ENCODE measurements at regions not wholly inside any gene's neighbourhood (a gene's known extent, or its start where the extent isn't known, plus 50 kb on each side); places are given as distances from the start of the nearest gene placed in this dataset.

- no peak overlapping the region for H2AFZ ChIP-seq (ENCODE audit: low read depth, low read length)
- CTCF ChIA-PET, result interaction anchor here (1.8 kb wide), 1 partner anchor 434 kb away, joined by 7 read pairs; no protein-coding TSS in a partner anchor
- no TSS peak for BruUV-seq (replicated peaks)
- TF ChIP-seq MAX (IDR thresholded peaks at IDR 0.05; ENCODE audit: insufficient read depth, insufficient read length) (no peak), EZH2 (IDR thresholded peaks at IDR 0.05; ENCODE audit: borderline replicate concordance, low read depth, low read length, severe bottlenecking) (no peak), POLR2A (IDR thresholded peaks at IDR 0.05; ENCODE audit: low read depth, low read length) (no peak), MYC (IDR thresholded peaks at IDR 0.05; ENCODE audit: low read depth, low read length) (no peak), POLR2AphosphoS5 (IDR thresholded peaks at IDR 0.05; ENCODE audit: insufficient read depth, low read depth, low read length) (no peak), JUN (IDR thresholded peaks at IDR 0.05; ENCODE audit: borderline replicate concordance, insufficient read depth, insufficient read length, low read depth) (no peak), GATA2 (IDR thresholded peaks at IDR 0.05; ENCODE audit: insufficient read depth, insufficient read length, low read depth, low read length) (no peak), FOS (IDR thresholded peaks at IDR 0.05; ENCODE audit: borderline replicate concordance, insufficient read depth, low read length) (no peak)
- TF ChIP-seq, protein P1, sequence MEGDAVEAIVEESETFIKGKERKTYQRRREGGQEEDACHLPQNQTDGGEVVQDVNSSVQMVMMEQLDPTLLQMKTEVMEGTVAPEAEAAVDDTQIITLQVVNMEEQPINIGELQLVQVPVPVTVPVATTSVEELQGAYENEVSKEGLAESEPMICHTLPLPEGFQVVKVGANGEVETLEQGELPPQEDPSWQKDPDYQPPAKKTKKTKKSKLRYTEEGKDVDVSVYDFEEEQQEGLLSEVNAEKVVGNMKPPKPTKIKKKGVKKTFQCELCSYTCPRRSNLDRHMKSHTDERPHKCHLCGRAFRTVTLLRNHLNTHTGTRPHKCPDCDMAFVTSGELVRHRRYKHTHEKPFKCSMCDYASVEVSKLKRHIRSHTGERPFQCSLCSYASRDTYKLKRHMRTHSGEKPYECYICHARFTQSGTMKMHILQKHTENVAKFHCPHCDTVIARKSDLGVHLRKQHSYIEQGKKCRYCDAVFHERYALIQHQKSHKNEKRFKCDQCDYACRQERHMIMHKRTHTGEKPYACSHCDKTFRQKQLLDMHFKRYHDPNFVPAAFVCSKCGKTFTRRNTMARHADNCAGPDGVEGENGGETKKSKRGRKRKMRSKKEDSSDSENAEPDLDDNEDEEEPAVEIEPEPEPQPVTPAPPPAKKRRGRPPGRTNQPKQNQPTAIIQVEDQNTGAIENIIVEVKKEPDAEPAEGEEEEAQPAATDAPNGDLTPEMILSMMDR (IDR thresholded peaks at IDR 0.05; ENCODE audit: extremely low read depth in 1 of 2, insufficient read depth in 1 of 2, low read depth in 1 of 2, low read length in 2 of 2), result no peak
- intact Hi-C loops (cut with micrococcal nuclease), result no loop called here
- H4K20me1 ChIP-seq (replicated peaks; ENCODE audit: control insufficient read depth, extremely low read depth, insufficient read depth, low read length), result no peaks in the 10 kb centered on the region
- H3K4me2 ChIP-seq (ENCODE audit: insufficient read depth, low read length), result no peak overlapping the region
- DNase-seq (ENCODE audit: low read depth, low spot score) (no peak), FAIRE-seq (no peak)
- POLR2A ChIA-PET, result no interaction called here
- no peak overlapping the region for H3K9ac ChIP-seq (replicated peaks; ENCODE audit: extremely low read depth, insufficient read depth, low read length)
- no peaks in the 10 kb centered on the region for H3K27me3 ChIP-seq (ENCODE audit: control insufficient read depth in 2 of 2, insufficient read depth in 2 of 2, low read length in 2 of 2)
- no peak overlapping the region for H3K4me3 ChIP-seq (replicated peaks in 1 of 3; ENCODE audit: insufficient read depth in 1 of 3, low read depth in 1 of 3, low read length in 3 of 3)
- no peaks in the 10 kb centered on the region for H3K36me3 ChIP-seq (ENCODE audit: control insufficient read depth in 2 of 2, extremely low read depth in 1 of 2, insufficient read depth in 2 of 2, low read length in 2 of 2)
- no peaks in the 10 kb centered on the region for H3K9me1 ChIP-seq (replicated peaks; ENCODE audit: control insufficient read depth, extremely low read depth, insufficient read depth, low read length)
- dilution Hi-C loops (cut with MboI; ENCODE audit: extremely low pct_ligation_motif_present, low sequenced_read_pairs), result no loop called here
- no peaks in the 10 kb centered on the region for H3K9me3 ChIP-seq (replicated peaks; ENCODE audit: control insufficient read depth, insufficient read depth, low read length)
- no peak overlapping the region for H3K27ac ChIP-seq (ENCODE audit: insufficient read depth, low read depth, low read length)
- no peaks in the 10 kb centered on the region for H3K79me2 ChIP-seq (ENCODE audit: control insufficient read depth, insufficient read depth, low read length)
- H3K4me1 ChIP-seq (ENCODE audit: control insufficient read depth, extremely low read depth, insufficient read depth, low read length), result no peaks in the 10 kb centered on the region
Measured at GRCh38 chr12:104815935-104816334, 142.2 kb downstream of the SLC41A2 start.

All from endothelial cell of umbilical vein (primary cell).